Erythroblast (primary cell): ENCODE measurements at regions not wholly inside any gene's neighbourhood (a gene's known extent, or its start where the extent isn't known, plus 50 kb on each side); places are given as distances from the start of the nearest gene placed in this dataset.

Experiments used
- GATA1 ChIP-seq: IDR thresholded peaks from 2 replicates; pipeline ENCODE4 v1.6.1; 2011; ENCODE audit warnings: low read depth, mild to moderate bottlenecking, control low read depth, low read length, moderate library complexity
- POLR2A ChIP-seq: IDR thresholded peaks from 2 replicates; pipeline ENCODE4 v1.6.1; 2011; ENCODE audit warnings: mild to moderate bottlenecking, low read length

GRCh38 chr1:232130815-232131480 lies 499.0 kb downstream of the SIPA1L2 start:
- TF ChIP-seq POLR2A (no peak), GATA1 (no peak)
